ENCODE measurements at regions not wholly inside any gene's neighbourhood (a gene's known extent, or its start where the extent isn't known, plus 50 kb on each side); places are given as distances from the start of the nearest gene placed in this dataset.

- H3K4me2 ChIP-seq (ENCODE audit: extremely low read depth, insufficient read depth, low read length): no peak overlapping the region
- H3K9ac ChIP-seq (ENCODE audit: insufficient read depth, low read length): no peak overlapping the region
- H3K9me3 ChIP-seq (ENCODE audit: control insufficient read depth, insufficient read depth, low read depth, low read length): no peaks in the 10 kb centered on the region
- H3K79me2 ChIP-seq (ENCODE audit: control insufficient read depth, insufficient read depth, low read length): no peaks in the 10 kb centered on the region
- H4K20me1 ChIP-seq (ENCODE audit: control insufficient read depth, extremely low read depth, insufficient read depth, low read length): no peaks in the 10 kb centered on the region
- DNase-seq (ENCODE audit: low read depth in 2 of 2): no peak
- no peak overlapping the region for H2AFZ ChIP-seq (ENCODE audit: low read length)
- no peak for TF ChIP-seq CTCF (conservative IDR thresholded peaks at IDR 0.05 in 1 of 2, IDR thresholded peaks at IDR 0.05 in 1 of 2; ENCODE audit: low read depth in 1 of 2, low read length in 2 of 2)
- TF ChIP-seq EZH2 (IDR thresholded peaks at IDR 0.05; ENCODE audit: low read length, missing control alignments): no peak
- H3K27me3 ChIP-seq (ENCODE audit: control insufficient read depth, insufficient read depth, low read length): no peaks in the 10 kb centered on the region
- H3K4me1 ChIP-seq (ENCODE audit: control insufficient read depth, extremely low read depth, insufficient read depth, low read length): no peaks in the 10 kb centered on the region
- H3K36me3 ChIP-seq (ENCODE audit: control insufficient read depth, insufficient read depth, low read length): no peaks in the 10 kb centered on the region
- no peak overlapping the region for H3K4me3 ChIP-seq (replicated peaks in 1 of 4; ENCODE audit: control extremely low read depth in 1 of 4, insufficient read depth in 1 of 4, low read depth in 3 of 4, low read length in 4 of 4)
- H3K27ac ChIP-seq (ENCODE audit: insufficient read depth, low read length): no peak overlapping the region
Measured at GRCh38 chr2:23106242-23106785, 278.7 kb upstream of the KLHL29 start.

- no peak overlapping the region for H2AFZ ChIP-seq (ENCODE audit: low read length)
- no peak overlapping the region for H3K4me2 ChIP-seq (ENCODE audit: extremely low read depth, insufficient read depth, low read length)
- no peaks in the 10 kb centered on the region for H3K27me3 ChIP-seq (ENCODE audit: control insufficient read depth, insufficient read depth, low read length)
- H3K9me3 ChIP-seq (ENCODE audit: control insufficient read depth, insufficient read depth, low read depth, low read length): no peaks in the 10 kb centered on the region
- TF ChIP-seq EZH2 (IDR thresholded peaks at IDR 0.05; ENCODE audit: low read length, missing control alignments) (no peak), CTCF (conservative IDR thresholded peaks at IDR 0.05 in 1 of 2, IDR thresholded peaks at IDR 0.05 in 1 of 2; ENCODE audit: low read depth in 1 of 2, low read length in 2 of 2) (no peak)
- H4K20me1 ChIP-seq (ENCODE audit: control insufficient read depth, extremely low read depth, insufficient read depth, low read length): no peaks in the 10 kb centered on the region
- no peaks in the 10 kb centered on the region for H3K4me1 ChIP-seq (ENCODE audit: control insufficient read depth, extremely low read depth, insufficient read depth, low read length)
- no peak overlapping the region for H3K4me3 ChIP-seq (replicated peaks in 1 of 4; ENCODE audit: control extremely low read depth in 1 of 4, insufficient read depth in 1 of 4, low read depth in 3 of 4, low read length in 4 of 4)
- H3K36me3 ChIP-seq (ENCODE audit: control insufficient read depth, insufficient read depth, low read length): no peaks in the 10 kb centered on the region
- H3K27ac ChIP-seq (ENCODE audit: insufficient read depth, low read length): no peak overlapping the region
- no peaks in the 10 kb centered on the region for H3K79me2 ChIP-seq (ENCODE audit: control insufficient read depth, insufficient read depth, low read length)
- DNase-seq (ENCODE audit: low read depth in 2 of 2): no peak
- H3K9ac ChIP-seq (ENCODE audit: insufficient read depth, low read length): no peak overlapping the region
Measured at GRCh38 chr2:23107327-23107941, 277.5 kb upstream of the KLHL29 start.

DNA sequence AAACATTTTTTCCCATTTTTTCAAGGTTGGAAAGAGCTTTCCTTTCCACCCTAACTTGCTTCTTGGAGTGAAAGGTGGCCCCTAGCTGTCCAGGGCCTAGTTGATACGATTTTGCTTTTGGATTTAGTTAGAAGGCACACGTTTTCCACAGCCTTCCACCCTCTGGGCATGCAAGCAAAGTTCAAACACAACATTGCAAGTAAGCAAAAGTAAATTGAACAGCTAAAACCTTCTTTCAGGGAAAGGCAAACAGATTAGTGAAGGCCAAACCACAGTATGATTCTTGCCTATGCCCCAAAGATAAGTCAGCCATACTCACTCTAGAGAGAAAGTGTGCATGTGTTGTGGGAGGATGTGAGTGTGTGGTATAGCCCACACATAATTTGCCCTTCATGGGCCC is 273.7 kb upstream of the KLHL29 start:
- Histone ChIP-seq H4K20me1 (ENCODE audit: control insufficient read depth, extremely low read depth, insufficient read depth, low read length) (no peaks in the 10 kb centered on the region), H3K4me3 (replicated peaks in 1 of 4; ENCODE audit: control extremely low read depth in 1 of 4, insufficient read depth in 1 of 4, low read depth in 3 of 4, low read length in 4 of 4) (no peak overlapping the region), H3K79me2 (ENCODE audit: control insufficient read depth, insufficient read depth, low read length) (no peaks in the 10 kb centered on the region), H3K9me3 (ENCODE audit: control insufficient read depth, insufficient read depth, low read depth, low read length) (no peaks in the 10 kb centered on the region), H3K4me2 (ENCODE audit: extremely low read depth, insufficient read depth, low read length) (no peak overlapping the region), H3K4me1 (ENCODE audit: control insufficient read depth, extremely low read depth, insufficient read depth, low read length) (no peaks in the 10 kb centered on the region), H3K27ac (ENCODE audit: insufficient read depth, low read length) (no peak overlapping the region), H3K9ac (ENCODE audit: insufficient read depth, low read length) (no peak overlapping the region), H3K36me3 (ENCODE audit: control insufficient read depth, insufficient read depth, low read length) (no peaks in the 10 kb centered on the region), H3K27me3 (ENCODE audit: control insufficient read depth, insufficient read depth, low read length) (no peaks in the 10 kb centered on the region), H2AFZ (ENCODE audit: low read length) (no peak overlapping the region)
- DNase-seq (ENCODE audit: low read depth in 2 of 2): no peak
- no peak for TF ChIP-seq EZH2 (IDR thresholded peaks at IDR 0.05; ENCODE audit: low read length, missing control alignments)
- no peak for TF ChIP-seq CTCF (conservative IDR thresholded peaks at IDR 0.05 in 1 of 2, IDR thresholded peaks at IDR 0.05 in 1 of 2; ENCODE audit: low read depth in 1 of 2, low read length in 2 of 2)
